B cell (primary cell): ENCODE measurements at regions not wholly inside any gene's neighbourhood (a gene's known extent, or its start where the extent isn't known, plus 50 kb on each side); places are given as distances from the start of the nearest gene placed in this dataset.

Experiments
- ATAC-seq: fragments of 200-7000 bp; cut with Tn5 transposase; one replicate; pipeline ENCODE4 v1.10.0; 2021; ENCODE audit warnings: low read depth, mild to moderate bottlenecking, moderate number of reproducible peaks, moderate library complexity
- CTCF ChIA-PET: fragments of 350-600 bp; sonication (Branson Sonifier 250); formaldehyde crosslinking; loops from one replicate; lab custom pipeline; 2021; ENCODE audit warnings: antibody characterized with exemption, inconsistent platforms; lab: Charles Lee
- POLR2A ChIA-PET: fragments of 350-600 bp; sonication (Branson Sonifier 250); formaldehyde crosslinking; loops from one replicate; lab custom pipeline; 2021; ENCODE audit warnings: antibody characterized with exemption; lab: Charles Lee
- DNase-seq: peaks from one replicate; pipeline ENCODE4 v3.0.0; 2013
- H2AFZ ChIP-seq: 2 replicates; pipeline ENCODE4 v1.6.1; 2012; ENCODE audit warnings: mild to moderate bottlenecking, low read depth, low read length; ENCODE audit not compliant: insufficient read depth, poor library complexity, severe bottlenecking
- H3K27ac ChIP-seq, 2 donors: 1 replicate in 1 of 2; 2 replicates in 1 of 2; pipeline ENCODE4 v1.5.1; 2012 to 2013; ENCODE audit warnings: low read length in 2 of 2, mild to moderate bottlenecking in 2 of 2, moderate library complexity in 1 of 2
- H3K27me3 ChIP-seq, 4 experiments: fragments of 200-600 bp in 1 of 4; sonication (generic) in 1 of 4; replicated peaks in 1 of 4; 1 replicate in 2 of 4; 2 replicates in 2 of 4; pipeline versions ENCODE4 v1.6.1 to v1.7.0; 2013 to 2016; ENCODE audit warnings: low read length in 3 of 4, mild to moderate bottlenecking in 2 of 4, mixed read lengths in 1 of 4, moderate library complexity in 1 of 4; ENCODE audit not compliant: insufficient read depth in 4 of 4, control insufficient read depth in 3 of 4; ENCODE audit errors: control extremely low read depth in 1 of 4
- H3K36me3 ChIP-seq, 2 experiments: replicated peaks in 1 of 2; 1 replicate in 1 of 2; 2 replicates in 1 of 2; pipeline versions ENCODE4 v1.6.1 to v1.7.1; 2013; ENCODE audit warnings: low read length in 1 of 2; ENCODE audit not compliant: insufficient read depth in 2 of 2, control insufficient read depth in 1 of 2; ENCODE audit errors: control extremely low read depth in 1 of 2, extremely low read depth in 1 of 2
- H3K4me1 ChIP-seq, 2 donors: fragments of 200-600 bp in 1 of 2; sonication (generic) in 1 of 2; 1 replicate in 1 of 2; 2 replicates in 1 of 2; pipeline versions ENCODE4 v1.5.1 to v1.6.1; 2013 to 2017; ENCODE audit warnings: low read length in 2 of 2; ENCODE audit not compliant: control insufficient read depth in 2 of 2, insufficient read depth in 2 of 2
- H3K4me2 ChIP-seq: replicated peaks from 2 replicates; pipeline ENCODE3; 2012; ENCODE audit warnings: mild to moderate bottlenecking, low read depth, low read length; ENCODE audit not compliant: poor library complexity, severe bottlenecking
- H3K4me3 ChIP-seq, 5 experiments: fragments of 200-600 bp in 1 of 5; sonication (generic) in 1 of 5; 1 replicate in 3 of 5; 2 replicates in 2 of 5; pipeline versions ENCODE4 v1.5.1 to v1.7.0; 2011 to 2016; ENCODE audit warnings: low read length in 4 of 5, mild to moderate bottlenecking in 4 of 5, low read depth in 2 of 5, control low read depth in 1 of 5, moderate library complexity in 1 of 5; ENCODE audit not compliant: insufficient read depth in 1 of 5; ENCODE audit errors: control extremely low read depth in 1 of 5, extremely low read depth in 1 of 5
- H3K79me2 ChIP-seq: fragments of 200-600 bp; sonication (generic); one replicate; pipeline ENCODE4 v1.6.0; 2016; ENCODE audit warnings: low read length; ENCODE audit not compliant: control insufficient read depth, insufficient read depth
- H3K9ac ChIP-seq: fragments of 200-600 bp; sonication (generic); 2 replicates; pipeline ENCODE4 v1.6.1; 2017; ENCODE audit warnings: mild to moderate bottlenecking, low read length, moderate library complexity
- H3K9me3 ChIP-seq, 3 donors: one replicate each; pipeline versions ENCODE4 v1.6.1 to v1.7.1; 2013; ENCODE audit warnings: low read length in 2 of 3; ENCODE audit not compliant: control insufficient read depth in 2 of 3, insufficient read depth in 1 of 3; ENCODE audit errors: control extremely low read depth in 1 of 3
- H4K20me1 ChIP-seq: 2 replicates; pipeline ENCODE4 v1.6.0; 2012; ENCODE audit warnings: mild to moderate bottlenecking, low read length; ENCODE audit not compliant: insufficient read depth, control insufficient read depth, poor library complexity, severe bottlenecking
- H3K27ac Mint-ChIP-seq: one replicate; pipeline ENCODE4 v1.8.0; 2021; ENCODE audit warnings: mixed read lengths
- H3K27me3 Mint-ChIP-seq: one replicate; pipeline ENCODE4 v1.8.0; 2021; ENCODE audit warnings: mixed read lengths
- H3K4me1 Mint-ChIP-seq: one replicate; pipeline ENCODE4 v1.8.0; 2021; ENCODE audit warnings: mixed read lengths
- H3K4me3 Mint-ChIP-seq: one replicate; pipeline ENCODE4 v1.8.0; 2021; ENCODE audit warnings: mixed read lengths
- H3K9me3 Mint-ChIP-seq: one replicate; pipeline ENCODE4 v1.8.0; 2022; ENCODE audit warnings: mixed read lengths; ENCODE audit not compliant: insufficient read depth
- CTCF ChIP-seq: fragments of 200-600 bp; IDR thresholded peaks from one replicate; pipeline ENCODE4 v1.8.0; 2022; ENCODE audit warnings: antibody characterized with exemption, mild to moderate bottlenecking
- EZH2 ChIP-seq: IDR thresholded peaks from 2 replicates; pipeline ENCODE4 v1.6.1; 2012; ENCODE audit warnings: borderline replicate concordance, low read depth, mild to moderate bottlenecking, moderate library complexity, low read length; ENCODE audit not compliant: insufficient read depth, poor library complexity, severe bottlenecking
- WGBS: methylation state at CpG from one replicate; pipeline ENCODE4 v1.1.5; 2013; ENCODE audit warnings: missing lambda C conversion rate; ENCODE audit not compliant: insufficient coverage; 5-methylcytosine and 5-hydroxymethylcytosine counted together
- intact Hi-C: fragments of 100-400 bp; cut with micrococcal nuclease; formaldehyde crosslinking; loops from one replicate; pipeline ENCODE4 v1.10.0; 2022

- Histone ChIP-seq H3K9me3 (no peaks in the 10 kb centered on the region), H3K4me1 (no peaks in the 10 kb centered on the region), H2AFZ (no peak overlapping the region), H3K4me2 (no peak overlapping the region), H3K4me3 (no peak overlapping the region), H3K79me2 (no peaks in the 10 kb centered on the region), H3K27me3 (no peaks in the 10 kb centered on the region), H3K9ac (no peak overlapping the region), H4K20me1 (no peaks in the 10 kb centered on the region), H3K36me3 (no peaks in the 10 kb centered on the region), H3K27ac (no peak overlapping the region)
- CTCF ChIA-PET = no interaction called here
- no peak overlapping the region for H3K27ac Mint-ChIP-seq
- H3K9me3 Mint-ChIP-seq = peaks cover 2% of the 10 kb centered on the region
- ATAC-seq = no peak
- DNase-seq = peak; percentile 4
- H3K4me3 Mint-ChIP-seq = no peak overlapping the region
- TF ChIP-seq CTCF (no peak), EZH2 (no peak)
- intact Hi-C loops = no loop called here
- H3K27me3 Mint-ChIP-seq = no peaks in the 10 kb centered on the region
- POLR2A ChIA-PET = no interaction called here
- H3K4me1 Mint-ChIP-seq = no peaks in the 10 kb centered on the region
- 79% methylated on average over 3 of the region's 5 CpGs for WGBS
Measured at GRCh38 chr2:41414486-41415230, 633.2 kb upstream of the PKDCC start.

GRCh38 chr2:41417511-41417910 lies 630.3 kb upstream of the PKDCC start:
- Mint-ChIP-seq H3K27ac (no peak overlapping the region), H3K9me3 (peaks cover 2% of the 10 kb centered on the region), H3K27me3 (no peaks in the 10 kb centered on the region), H3K4me1 (no peaks in the 10 kb centered on the region), H3K4me3 (no peak overlapping the region)
- intact Hi-C loops = no loop called here
- no peaks in the 10 kb centered on the region for H3K36me3 ChIP-seq
- no peak for ATAC-seq
- no peak overlapping the region for H3K4me3 ChIP-seq
- H4K20me1 ChIP-seq = no peaks in the 10 kb centered on the region
- H3K9ac ChIP-seq = no peak overlapping the region
- no peak for DNase-seq
- H2AFZ ChIP-seq = no peak overlapping the region
- no peaks in the 10 kb centered on the region for H3K79me2 ChIP-seq
- H3K27me3 ChIP-seq = no peaks in the 10 kb centered on the region
- H3K9me3 ChIP-seq = no peaks in the 10 kb centered on the region
- no peaks in the 10 kb centered on the region for H3K4me1 ChIP-seq
- TF ChIP-seq CTCF = no peak
- TF ChIP-seq EZH2 = no peak
- WGBS = no CpG with 5 or more reads among the region's 1 CpG
- no peak overlapping the region for H3K4me2 ChIP-seq
- H3K27ac ChIP-seq = no peak overlapping the region
- POLR2A ChIA-PET = no interaction called here
- CTCF ChIA-PET = no interaction called here
